ENCODE measurements at regions not wholly inside any gene's neighbourhood (a gene's known extent, or its start where the extent isn't known, plus 50 kb on each side); places are given as distances from the start of the nearest gene placed in this dataset.

DNA sequence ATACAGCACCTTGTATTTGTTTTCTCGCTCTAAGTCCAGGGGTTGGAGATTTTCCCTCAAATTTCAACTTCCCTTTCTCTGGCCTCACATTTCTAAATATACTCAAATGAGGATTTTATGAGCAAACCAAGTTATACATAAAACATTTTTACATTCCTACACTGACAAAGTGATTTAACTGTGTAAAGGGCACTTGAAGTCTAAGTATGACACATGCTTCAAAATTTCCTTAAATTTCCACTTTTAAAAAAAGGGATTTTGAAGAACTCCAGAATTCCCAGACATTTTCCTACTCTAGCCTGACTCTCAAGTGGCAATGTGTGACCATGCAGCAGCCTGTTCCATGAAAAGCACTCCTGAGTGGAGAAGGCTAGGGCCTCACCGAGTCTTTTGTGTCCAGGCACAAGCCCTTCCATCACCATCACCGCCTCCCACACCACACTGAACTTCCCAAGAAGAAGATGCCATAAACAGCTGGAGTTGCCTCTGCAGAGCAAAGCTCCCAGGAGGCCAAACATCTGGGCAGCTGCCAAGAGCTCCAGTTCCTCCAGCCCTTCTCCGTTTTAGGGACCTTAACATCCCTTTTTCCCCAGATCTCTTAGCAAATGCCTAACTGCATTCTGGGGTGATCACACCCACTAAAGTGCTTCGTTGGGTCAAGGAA lies 68.9 kb downstream of the NCR2 start:
- no peak for DNase-seq (ENCODE audit: low spot score in 2 of 2)
- no peak overlapping the region for H3K4me3 ChIP-seq
- no peaks in the 10 kb centered on the region for H3K36me3 ChIP-seq
- TF ChIP-seq POLR2A (IDR thresholded peaks at IDR 0.05), result no peak
- no peak for TF ChIP-seq EP300 (IDR thresholded peaks at IDR 0.05)
- TF ChIP-seq POLR2AphosphoS5 (IDR thresholded peaks at IDR 0.05), result no peak
- TF ChIP-seq, protein P1, sequence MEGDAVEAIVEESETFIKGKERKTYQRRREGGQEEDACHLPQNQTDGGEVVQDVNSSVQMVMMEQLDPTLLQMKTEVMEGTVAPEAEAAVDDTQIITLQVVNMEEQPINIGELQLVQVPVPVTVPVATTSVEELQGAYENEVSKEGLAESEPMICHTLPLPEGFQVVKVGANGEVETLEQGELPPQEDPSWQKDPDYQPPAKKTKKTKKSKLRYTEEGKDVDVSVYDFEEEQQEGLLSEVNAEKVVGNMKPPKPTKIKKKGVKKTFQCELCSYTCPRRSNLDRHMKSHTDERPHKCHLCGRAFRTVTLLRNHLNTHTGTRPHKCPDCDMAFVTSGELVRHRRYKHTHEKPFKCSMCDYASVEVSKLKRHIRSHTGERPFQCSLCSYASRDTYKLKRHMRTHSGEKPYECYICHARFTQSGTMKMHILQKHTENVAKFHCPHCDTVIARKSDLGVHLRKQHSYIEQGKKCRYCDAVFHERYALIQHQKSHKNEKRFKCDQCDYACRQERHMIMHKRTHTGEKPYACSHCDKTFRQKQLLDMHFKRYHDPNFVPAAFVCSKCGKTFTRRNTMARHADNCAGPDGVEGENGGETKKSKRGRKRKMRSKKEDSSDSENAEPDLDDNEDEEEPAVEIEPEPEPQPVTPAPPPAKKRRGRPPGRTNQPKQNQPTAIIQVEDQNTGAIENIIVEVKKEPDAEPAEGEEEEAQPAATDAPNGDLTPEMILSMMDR (IDR thresholded peaks at IDR 0.05), result no peak
- 57% methylated on average over 5 of the region's 5 CpGs for WGBS
- H3K27ac ChIP-seq, result no peak overlapping the region
- H3K4me1 ChIP-seq, result no peaks in the 10 kb centered on the region
- no peaks in the 10 kb centered on the region for H3K9me3 ChIP-seq
- peaks cover 49% of the 10 kb centered on the region for H3K27me3 ChIP-seq

DNA sequence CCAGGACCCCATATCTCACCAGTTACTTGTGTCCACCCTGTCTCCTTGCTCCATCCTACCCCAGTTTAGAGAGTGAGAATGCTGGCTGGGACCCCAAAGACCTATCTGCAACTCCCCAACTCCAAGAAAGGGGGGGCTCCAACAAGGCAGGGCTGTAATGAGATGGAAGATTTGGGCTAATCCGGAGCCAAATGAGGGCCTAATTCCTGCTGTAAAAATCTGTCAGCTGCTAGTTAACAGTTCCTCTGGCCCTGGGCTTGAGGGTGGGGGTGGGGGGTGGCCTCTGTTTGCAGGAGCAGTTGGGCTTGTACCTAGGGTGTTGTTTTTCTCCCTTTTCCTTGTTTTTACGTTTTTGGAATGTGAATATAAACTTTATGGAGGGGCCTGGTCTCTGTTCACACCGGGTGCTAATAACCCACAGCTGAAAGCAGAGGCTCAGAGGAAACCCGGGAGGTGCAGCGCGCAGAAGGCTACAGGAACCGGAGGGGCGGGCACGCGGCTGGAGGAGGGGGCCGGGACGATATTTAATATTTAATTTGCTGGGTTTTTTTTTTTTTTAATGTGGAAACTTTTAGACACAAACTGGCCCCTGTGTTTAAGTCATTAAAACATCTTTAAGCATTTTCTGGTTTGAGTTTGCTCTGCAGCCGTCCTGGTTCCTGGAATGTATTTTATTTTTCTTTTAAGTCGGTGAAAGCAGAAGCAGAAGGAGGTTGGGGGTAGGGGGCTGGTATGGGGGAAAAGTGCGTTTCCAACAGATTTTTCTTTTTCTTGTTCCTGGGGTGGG lies 70.7 kb downstream of the NCR2 start:
- H3K27me3 ChIP-seq, result peaks cover 55% of the 10 kb centered on the region
- H3K36me3 ChIP-seq, result no peaks in the 10 kb centered on the region
- H3K4me1 ChIP-seq, result no peaks in the 10 kb centered on the region
- H3K27ac ChIP-seq, result no peak overlapping the region
- no peak for DNase-seq (ENCODE audit: low spot score in 2 of 2)
- 56% methylated on average over 15 of the region's 15 CpGs for WGBS
- no peaks in the 10 kb centered on the region for H3K9me3 ChIP-seq
- no peak for TF ChIP-seq POLR2A (IDR thresholded peaks at IDR 0.05)
- TF ChIP-seq EP300 (IDR thresholded peaks at IDR 0.05), result no peak
- TF ChIP-seq POLR2AphosphoS5 (IDR thresholded peaks at IDR 0.05), result no peak
- TF ChIP-seq, protein P1 (IDR thresholded peaks at IDR 0.05), result no peak
- H3K4me3 ChIP-seq, result no peak overlapping the region

DNA sequence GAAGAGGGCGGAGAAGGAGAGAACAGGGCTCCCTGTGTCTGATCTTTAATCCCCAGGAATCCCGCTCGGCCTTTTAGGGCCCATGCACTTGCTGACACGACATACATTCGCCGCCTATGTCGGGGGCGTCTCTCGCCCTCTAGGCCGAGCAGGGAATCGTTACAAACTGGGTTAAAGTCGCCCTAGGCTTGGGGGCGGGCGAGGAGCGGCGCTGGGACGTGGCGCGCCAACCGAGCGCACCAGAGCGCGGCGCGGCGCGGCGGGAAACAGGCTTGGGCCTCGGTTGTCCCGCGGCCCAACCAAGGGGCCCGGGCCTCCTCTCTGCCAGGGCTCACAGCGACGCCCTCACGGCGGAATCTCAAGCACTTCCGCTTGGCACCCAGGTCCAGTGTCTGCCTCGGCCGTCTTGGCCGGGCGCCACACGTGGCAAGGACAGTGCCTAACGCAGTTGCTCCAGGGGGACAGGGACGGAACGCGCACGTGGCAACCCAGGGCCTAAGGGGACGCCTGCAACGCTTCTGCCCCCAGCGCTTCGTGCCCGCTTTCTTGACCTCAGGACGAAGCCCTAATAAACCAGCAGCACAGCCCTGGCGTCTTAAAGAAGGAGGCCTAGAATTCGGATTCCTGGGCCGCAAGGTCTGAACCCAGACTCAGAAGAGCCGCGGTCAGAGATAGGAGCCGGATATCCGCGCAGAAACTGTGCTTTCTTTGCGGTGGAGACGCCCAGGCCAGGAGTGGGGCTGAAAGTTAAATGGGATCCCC lies 71.5 kb downstream of the NCR2 start:
- Histone ChIP-seq H3K27me3 (peaks cover 55% of the 10 kb centered on the region), H3K4me1 (no peaks in the 10 kb centered on the region), H3K36me3 (no peaks in the 10 kb centered on the region), H3K27ac (no peak overlapping the region), H3K4me3 (no peak overlapping the region), H3K9me3 (no peaks in the 10 kb centered on the region)
- no peak for DNase-seq (ENCODE audit: low spot score in 2 of 2)
- TF ChIP-seq POLR2A (IDR thresholded peaks at IDR 0.05), result no peak
- TF ChIP-seq, protein P1 (IDR thresholded peaks at IDR 0.05), result no peak
- no peak for TF ChIP-seq POLR2AphosphoS5 (IDR thresholded peaks at IDR 0.05)
- no peak for TF ChIP-seq EP300 (IDR thresholded peaks at IDR 0.05)
- WGBS, result 69% methylated on average over 30 of the region's 63 CpGs

DNA sequence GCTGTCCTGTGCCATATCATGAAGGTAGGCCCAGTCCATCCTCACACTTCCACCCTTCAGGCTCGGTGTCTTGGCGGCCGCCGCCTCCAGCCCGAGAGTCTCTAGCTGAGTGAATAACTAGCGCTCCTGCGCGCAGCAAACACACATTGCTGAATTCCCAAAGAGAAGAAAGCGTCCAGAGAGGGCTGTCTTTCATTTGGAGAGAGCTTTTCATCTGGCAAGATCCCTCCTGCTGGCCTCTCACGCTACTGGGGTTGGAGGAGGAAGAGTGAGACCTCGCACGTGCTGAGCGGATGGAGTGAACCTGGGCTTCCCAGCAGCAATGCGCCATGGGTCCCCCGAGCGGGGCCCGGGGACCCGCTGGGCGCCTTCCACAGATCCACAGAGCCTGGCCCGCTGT lies 73.2 kb downstream of the NCR2 start:
- DNase-seq (ENCODE audit: low spot score in 2 of 2), result no peak
- 58% methylated on average over 9 of the region's 20 CpGs for WGBS
- H3K4me3 ChIP-seq, result no peak overlapping the region
- peaks cover 63% of the 10 kb centered on the region for H3K27me3 ChIP-seq
- H3K9me3 ChIP-seq, result no peaks in the 10 kb centered on the region
- H3K36me3 ChIP-seq, result no peaks in the 10 kb centered on the region
- no peak overlapping the region for H3K27ac ChIP-seq
- TF ChIP-seq EP300 (IDR thresholded peaks at IDR 0.05), result no peak
- TF ChIP-seq, protein P1 (IDR thresholded peaks at IDR 0.05), result no peak
- no peak for TF ChIP-seq POLR2AphosphoS5 (IDR thresholded peaks at IDR 0.05)
- TF ChIP-seq POLR2A (IDR thresholded peaks at IDR 0.05), result no peak
- H3K4me1 ChIP-seq, result no peaks in the 10 kb centered on the region

DNA sequence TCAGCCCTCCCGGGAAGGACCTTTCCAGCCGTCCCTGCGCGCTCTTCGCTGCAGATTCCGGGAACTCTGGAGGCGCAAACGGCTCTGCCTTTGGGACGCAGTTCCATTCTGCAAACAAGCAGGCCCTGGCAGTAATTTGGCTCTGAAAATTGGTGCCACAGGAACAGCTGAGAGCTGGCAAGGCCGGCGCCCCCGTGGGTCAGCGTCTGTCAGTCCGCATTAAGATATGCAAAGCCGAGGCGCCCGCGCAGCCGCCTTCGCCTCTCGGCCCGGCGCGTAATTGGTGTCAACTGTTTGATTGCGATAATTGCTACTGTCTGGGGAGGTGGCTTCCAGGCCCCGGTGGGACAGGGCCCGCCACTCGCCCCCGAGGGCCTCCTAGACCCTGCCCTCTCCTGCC lies 73.6 kb downstream of the NCR2 start:
- WGBS, result 81% methylated on average over 14 of the region's 29 CpGs

More for the DNA sequence above, 73.6 kb downstream of the NCR2 start:
- Histone ChIP-seq H3K27ac (no peak overlapping the region), H3K36me3 (no peaks in the 10 kb centered on the region), H3K27me3 (peaks cover 67% of the 10 kb centered on the region), H3K4me3 (no peak overlapping the region), H3K9me3 (no peaks in the 10 kb centered on the region), H3K4me1 (no peaks in the 10 kb centered on the region)
- TF ChIP-seq POLR2A (IDR thresholded peaks at IDR 0.05), result no peak
- DNase-seq (ENCODE audit: low spot score in 2 of 2), result no peak

Measured in suprapubic skin (tissue), 4 donors.